ENCODE measurements at regions not wholly inside any gene's neighbourhood (a gene's known extent, or its start where the extent isn't known, plus 50 kb on each side); places are given as distances from the start of the nearest gene placed in this dataset.

DNA sequence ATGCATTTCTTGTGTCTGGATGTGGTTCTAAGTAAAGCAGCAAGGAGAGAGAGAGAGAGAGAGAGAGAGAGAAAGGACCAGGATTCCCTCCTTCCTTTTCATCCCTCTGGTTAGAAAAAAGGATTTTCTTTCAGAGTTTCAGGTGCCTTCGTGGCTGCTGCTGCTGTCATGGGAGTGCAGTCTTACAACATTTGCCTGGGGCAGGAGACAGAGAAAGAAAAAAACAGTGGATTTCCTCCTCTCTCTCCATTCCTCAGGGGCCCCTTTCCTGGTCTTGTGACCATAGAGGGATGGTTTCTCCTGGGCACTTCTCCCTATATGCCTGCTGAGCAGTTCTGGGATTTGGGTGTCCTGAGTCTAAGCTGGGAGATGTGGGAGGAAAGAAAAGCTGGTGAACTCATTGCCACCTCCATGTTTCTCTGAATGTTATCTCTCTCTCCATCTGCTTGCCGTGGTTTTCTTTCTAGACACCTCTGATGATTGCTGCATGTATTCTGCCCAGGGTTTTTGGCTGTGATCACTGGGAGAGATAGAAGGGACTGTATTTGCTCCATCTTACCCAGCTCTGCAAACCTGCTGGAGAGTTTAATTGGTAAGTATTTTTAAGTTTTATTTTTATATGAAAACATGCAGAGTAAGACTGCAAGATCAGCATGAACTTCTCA is 142.4 kb upstream of the RGMA start:
- no peak for TF ChIP-seq CTCF (IDR thresholded peaks at IDR 0.05 in 4 of 5, conservative IDR thresholded peaks at IDR 0.05 in 1 of 5)
- TF ChIP-seq POLR2A (IDR thresholded peaks at IDR 0.05), result no peak

All from gastrocnemius medialis (tissue), 4 donors.